ENCODE measurements at regions not wholly inside any gene's neighbourhood (a gene's known extent, or its start where the extent isn't known, plus 50 kb on each side); places are given as distances from the start of the nearest gene placed in this dataset.

GRCh38 chr1:91604632-91605031 lies 104.0 kb downstream of the CDC7 start:
- POLR2A ChIA-PET, result no interaction called here
- Histone ChIP-seq H2AFZ (ENCODE audit: insufficient read depth, low read depth, low read length, poor library complexity, severe bottlenecking) (no peak overlapping the region), H3K27ac (ENCODE audit: low read length in 2 of 2) (no peak overlapping the region), H3K27me3 (replicated peaks in 1 of 4; ENCODE audit: control extremely low read depth in 1 of 4, control insufficient read depth in 3 of 4, insufficient read depth in 4 of 4, low read length in 3 of 4) (no peaks in the 10 kb centered on the region), H3K9ac (ENCODE audit: low read length) (no peak overlapping the region), H4K20me1 (ENCODE audit: control insufficient read depth, insufficient read depth, low read length, poor library complexity, severe bottlenecking) (no peaks in the 10 kb centered on the region), H3K79me2 (ENCODE audit: control insufficient read depth, insufficient read depth, low read length) (no peaks in the 10 kb centered on the region), H3K9me3 (ENCODE audit: control extremely low read depth in 1 of 3, control insufficient read depth in 2 of 3, insufficient read depth in 1 of 3, low read length in 2 of 3) (peaks cover 0 to 3% (median 0%) of the 10 kb centered on the region in 3 donors), H3K4me2 (replicated peaks; ENCODE audit: low read depth, low read length, poor library complexity, severe bottlenecking) (no peak overlapping the region), H3K36me3 (replicated peaks in 1 of 2; ENCODE audit: control extremely low read depth in 1 of 2, control insufficient read depth in 1 of 2, extremely low read depth in 1 of 2, insufficient read depth in 2 of 2, low read length in 1 of 2) (no peaks in the 10 kb centered on the region), H3K4me1 (ENCODE audit: control insufficient read depth in 2 of 2, insufficient read depth in 2 of 2, low read length in 2 of 2) (no peaks in the 10 kb centered on the region), H3K4me3 (ENCODE audit: control extremely low read depth in 1 of 5, extremely low read depth in 1 of 5, insufficient read depth in 1 of 5, low read depth in 2 of 5, low read length in 4 of 5) (no peak overlapping the region)
- H3K4me1 Mint-ChIP-seq, result peaks cover 4% of the 10 kb centered on the region
- no peak for ATAC-seq (ENCODE audit: low read depth)
- DNase-seq, result no peak
- CTCF ChIA-PET, result no interaction called here
- TF ChIP-seq CTCF (IDR thresholded peaks at IDR 0.05) (no peak), EZH2 (IDR thresholded peaks at IDR 0.05; ENCODE audit: borderline replicate concordance, insufficient read depth, low read depth, low read length, poor library complexity, severe bottlenecking) (no peak)
- peaks cover 11% of the 10 kb centered on the region for H3K27me3 Mint-ChIP-seq
- intact Hi-C loops (cut with micrococcal nuclease), result no loop called here
- no peak overlapping the region for H3K27ac Mint-ChIP-seq
- no peaks in the 10 kb centered on the region for H3K9me3 Mint-ChIP-seq (ENCODE audit: insufficient read depth)
- no peak overlapping the region for H3K4me3 Mint-ChIP-seq
- 97% methylated on average over 5 of the region's 7 CpGs for WGBS (ENCODE audit: insufficient coverage)

- ChIA-PET CTCF (no interaction called here), POLR2A (no interaction called here)
- DNase-seq (no peak), ATAC-seq (ENCODE audit: low read depth) (no peak)
- Histone ChIP-seq H3K9ac (ENCODE audit: low read length) (no peak overlapping the region), H3K4me1 (ENCODE audit: control insufficient read depth in 2 of 2, insufficient read depth in 2 of 2, low read length in 2 of 2) (no peaks in the 10 kb centered on the region), H3K27ac (ENCODE audit: low read length in 2 of 2) (no peak overlapping the region), H3K27me3 (replicated peaks in 1 of 4; ENCODE audit: control extremely low read depth in 1 of 4, control insufficient read depth in 3 of 4, insufficient read depth in 4 of 4, low read length in 3 of 4) (no peaks in the 10 kb centered on the region), H3K36me3 (replicated peaks in 1 of 2; ENCODE audit: control extremely low read depth in 1 of 2, control insufficient read depth in 1 of 2, extremely low read depth in 1 of 2, insufficient read depth in 2 of 2, low read length in 1 of 2) (no peaks in the 10 kb centered on the region), H3K4me3 (ENCODE audit: control extremely low read depth in 1 of 5, extremely low read depth in 1 of 5, insufficient read depth in 1 of 5, low read depth in 2 of 5, low read length in 4 of 5) (no peak overlapping the region), H3K4me2 (replicated peaks; ENCODE audit: low read depth, low read length, poor library complexity, severe bottlenecking) (no peak overlapping the region), H3K9me3 (ENCODE audit: control extremely low read depth in 1 of 3, control insufficient read depth in 2 of 3, insufficient read depth in 1 of 3, low read length in 2 of 3) (peaks cover 0 to 3% (median 0%) of the 10 kb centered on the region in 3 donors), H3K79me2 (ENCODE audit: control insufficient read depth, insufficient read depth, low read length) (no peaks in the 10 kb centered on the region), H4K20me1 (ENCODE audit: control insufficient read depth, insufficient read depth, low read length, poor library complexity, severe bottlenecking) (no peaks in the 10 kb centered on the region), H2AFZ (ENCODE audit: insufficient read depth, low read depth, low read length, poor library complexity, severe bottlenecking) (no peak overlapping the region)
- H3K9me3 Mint-ChIP-seq (ENCODE audit: insufficient read depth), result no peaks in the 10 kb centered on the region
- H3K4me1 Mint-ChIP-seq, result peaks cover 4% of the 10 kb centered on the region
- no peak overlapping the region for H3K27ac Mint-ChIP-seq
- no peak for TF ChIP-seq EZH2 (IDR thresholded peaks at IDR 0.05; ENCODE audit: borderline replicate concordance, insufficient read depth, low read depth, low read length, poor library complexity, severe bottlenecking)
- TF ChIP-seq CTCF (IDR thresholded peaks at IDR 0.05), result no peak
- intact Hi-C loops (cut with micrococcal nuclease), result no loop called here
- no CpG with 5 or more reads among the region's 3 CpGs for WGBS (ENCODE audit: insufficient coverage)
- H3K27me3 Mint-ChIP-seq, result peaks cover 6% of the 10 kb centered on the region
- no peak overlapping the region for H3K4me3 Mint-ChIP-seq
Measured at GRCh38 chr1:91605566-91605965, 104.9 kb downstream of the CDC7 start.
